Islet precursor cell (in vitro differentiated cells): ENCODE measurements at regions not wholly inside any gene's neighbourhood (a gene's known extent, or its start where the extent isn't known, plus 50 kb on each side); places are given as distances from the start of the nearest gene placed in this dataset.
"Not testable (repeated sequence)": the region's sequence is repeated elsewhere in the genome, so short reads cannot be mapped to it uniquely, and the experiment has no call there.

Experiments used
- DNase-seq: peaks from one replicate; pipeline ENCODE4 v3.0.0-alpha.2; 2018

- no peak for DNase-seq
Observed at GRCh38 chr18:41899535-41899934, 55.5 kb upstream of the PIK3C3 start.

DNA sequence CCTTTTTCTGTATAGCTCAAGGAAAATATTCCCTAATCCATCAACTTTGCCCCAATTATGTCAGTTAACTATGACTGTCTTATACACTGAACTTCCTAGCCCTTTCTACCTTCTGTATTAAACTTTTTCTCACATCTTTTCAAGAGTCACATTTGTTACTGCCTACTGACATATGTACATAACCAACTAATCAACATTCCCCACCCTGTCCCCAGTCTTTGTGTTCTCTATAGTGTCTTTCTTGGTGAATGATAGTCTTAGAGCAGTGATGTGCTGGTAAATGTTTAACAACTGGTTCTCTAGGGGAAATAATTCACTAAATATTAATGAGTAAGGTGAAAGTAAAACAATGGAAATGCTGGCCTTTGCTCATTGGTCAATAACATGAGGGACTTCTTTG, 61.6 kb upstream of the PIK3C3 start:
- DNase-seq, result no peak

DNA sequence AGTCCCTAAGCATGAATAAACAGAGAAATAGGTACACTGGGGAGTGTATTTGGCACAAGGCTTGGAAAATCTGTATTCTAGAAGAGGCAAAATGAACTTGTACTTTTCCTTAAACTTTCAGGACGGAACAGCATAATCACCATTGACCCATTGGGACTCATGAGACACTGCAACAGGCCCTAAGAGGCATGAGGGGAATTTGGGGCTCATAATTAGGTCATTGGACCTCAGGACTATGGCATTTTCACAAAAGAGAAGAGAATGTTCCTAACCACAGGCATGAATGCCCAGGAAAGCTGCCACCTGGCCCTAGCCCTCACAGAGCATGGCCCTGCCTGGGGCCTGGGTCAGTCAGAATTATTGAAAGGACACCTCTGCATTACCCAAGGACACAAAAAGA, 67.9 kb upstream of the PIK3C3 start:
- no peak for DNase-seq

DNA sequence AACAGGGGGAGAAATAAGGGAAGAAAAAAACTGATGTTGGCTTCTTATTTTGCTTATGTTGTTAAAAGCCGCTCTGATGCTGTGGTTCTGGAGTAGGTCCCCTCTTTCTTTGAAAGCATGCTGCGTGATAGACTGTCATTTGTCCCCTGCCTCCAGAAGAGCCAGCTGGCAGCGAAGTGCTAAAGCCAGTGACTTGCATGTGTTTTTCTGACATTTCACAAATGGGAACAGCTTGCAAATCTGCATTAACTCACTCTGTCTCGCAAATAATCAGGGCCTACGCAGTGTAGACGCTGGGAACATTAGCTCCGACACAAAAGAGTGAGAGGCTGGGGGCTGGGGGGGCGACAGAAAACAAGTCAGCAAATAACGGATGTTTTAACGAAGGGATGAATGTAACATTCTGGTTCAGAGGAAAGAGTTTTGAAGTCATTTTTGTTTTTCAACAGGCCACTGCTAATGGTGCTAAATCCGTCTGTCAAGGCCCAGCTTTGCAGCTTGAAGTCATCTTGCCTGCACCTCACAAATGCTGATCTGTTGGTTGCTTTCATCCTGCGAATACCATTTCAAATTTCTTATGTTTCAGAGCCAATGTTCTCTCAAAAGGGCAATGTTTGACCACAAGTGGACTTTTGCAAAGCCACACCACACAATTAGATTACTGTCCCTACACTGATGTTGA, 68.8 kb upstream of the PIK3C3 start:
- DNase-seq, result no peak

GRCh38 chr18:41881285-41881684, 73.7 kb upstream of the PIK3C3 start:
- DNase-seq, result no peak

- DNase-seq, result no peak
Observed at GRCh38 chr18:41879256-41879655, 75.8 kb upstream of the PIK3C3 start.

GRCh38 chr18:41875094-41875780, 79.8 kb upstream of the PIK3C3 start:
- no peak for DNase-seq

- DNase-seq, result no peak
Observed at GRCh38 chr18:41873730-41874129, 81.3 kb upstream of the PIK3C3 start.

GRCh38 chr18:41872206-41872605, 82.8 kb upstream of the PIK3C3 start:
- DNase-seq, result no peak

DNA sequence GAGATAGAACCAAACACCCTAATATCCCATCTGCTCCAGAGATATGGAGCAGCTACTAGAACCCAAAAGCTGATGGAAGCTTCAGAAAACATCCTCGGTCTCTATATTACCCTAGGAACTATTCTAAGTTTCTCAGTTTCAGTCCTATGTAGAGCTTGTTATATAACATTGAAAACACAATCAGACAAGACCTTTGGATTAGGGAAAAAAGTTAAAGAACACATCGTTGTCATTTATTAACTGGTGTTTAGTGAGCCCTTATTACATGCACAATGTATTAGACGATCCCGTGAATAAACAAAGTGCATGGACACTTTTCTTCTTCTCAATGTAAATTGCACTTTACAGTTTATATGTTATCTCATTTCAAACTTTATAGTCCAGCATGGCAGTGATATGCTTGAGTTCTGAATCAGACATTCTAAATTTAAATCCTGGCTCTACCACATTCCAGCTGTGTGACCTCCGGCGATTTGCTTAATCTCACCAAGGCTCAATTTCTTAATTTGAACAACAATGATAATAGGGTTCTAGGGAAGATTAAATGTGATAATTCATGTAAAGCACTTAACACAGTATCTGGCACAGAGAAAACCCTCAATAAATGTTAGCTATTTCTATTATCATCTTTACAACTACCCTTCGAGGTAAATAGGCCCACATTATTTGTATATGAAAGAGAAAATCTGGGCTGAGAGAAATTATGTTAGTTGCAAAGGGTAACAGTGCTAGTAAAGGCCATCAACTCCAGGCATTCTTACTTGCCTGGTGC, 83.6 kb upstream of the PIK3C3 start:
- DNase-seq, result no peak

GRCh38 chr18:41870817-41871216, 84.2 kb upstream of the PIK3C3 start:
- DNase-seq, result no peak

GRCh38 chr18:41870191-41870590, 84.8 kb upstream of the PIK3C3 start:
- DNase-seq, result no peak

- DNase-seq, result not testable (repeated sequence)
Observed at GRCh38 chr18:41865796-41866195, 89.2 kb upstream of the PIK3C3 start.

DNA sequence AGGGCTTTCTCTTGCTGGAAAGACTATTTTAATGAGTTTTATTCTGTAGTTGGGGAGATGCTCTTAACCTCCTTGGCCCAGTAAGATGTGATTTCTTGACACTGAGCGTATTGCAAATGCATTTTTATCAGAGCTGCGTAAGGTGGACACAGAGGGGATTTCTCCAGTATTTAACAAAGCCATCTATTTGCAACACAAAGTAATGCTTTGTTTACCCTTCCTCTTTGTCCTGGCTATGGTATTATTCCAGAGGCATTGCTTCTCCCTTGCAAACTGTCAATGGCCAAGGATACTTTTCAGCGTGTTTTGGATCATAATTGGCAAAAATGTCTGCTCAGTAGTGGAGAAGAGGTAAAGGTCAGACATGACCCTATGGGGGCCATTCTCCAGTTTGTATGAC, 90.8 kb upstream of the PIK3C3 start:
- no peak for DNase-seq

GRCh38 chr18:41862921-41863320, 92.1 kb upstream of the PIK3C3 start:
- no peak for DNase-seq

GRCh38 chr18:41860987-41861386, 94.0 kb upstream of the PIK3C3 start:
- DNase-seq, result no peak

GRCh38 chr18:41858761-41859555, 96.1 kb upstream of the PIK3C3 start:
- DNase-seq, result no peak

DNA sequence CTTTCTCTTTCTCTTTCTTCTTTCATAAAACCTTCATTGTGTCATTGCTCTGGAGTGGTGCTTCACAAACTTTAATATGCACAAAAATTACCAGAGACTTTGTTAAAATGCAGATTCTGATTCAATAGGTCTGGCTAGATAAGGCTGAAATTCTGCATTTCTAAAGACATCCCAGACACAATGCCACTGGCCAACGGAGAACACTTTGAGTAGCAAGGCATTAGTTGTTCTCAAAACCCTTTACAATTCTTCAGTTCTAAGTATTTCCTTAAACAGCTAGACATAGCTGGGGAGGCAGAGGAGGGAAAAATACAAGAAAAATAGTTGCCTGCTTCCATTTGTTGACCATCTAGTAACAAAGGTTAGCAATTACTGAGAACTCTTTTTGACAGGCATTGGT, 101.8 kb upstream of the PIK3C3 start:
- DNase-seq, result no peak

DNA sequence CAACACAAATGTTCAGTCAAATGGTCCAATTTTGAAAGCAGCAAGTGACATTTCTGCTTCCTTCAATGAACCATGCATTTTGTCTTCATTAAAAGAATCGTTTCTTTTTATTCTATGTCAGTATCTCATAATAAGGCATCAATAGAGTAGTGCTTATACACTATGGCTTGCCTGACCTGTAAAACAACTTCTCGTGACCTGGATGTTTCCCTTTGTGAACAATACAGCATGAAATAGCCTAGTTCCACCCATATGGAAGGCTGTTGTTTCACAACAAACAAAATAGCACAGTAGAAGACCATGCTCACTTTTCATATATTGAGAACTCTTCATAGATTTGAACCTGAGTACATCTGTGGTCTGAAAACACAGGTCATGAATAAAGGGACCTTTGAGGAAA, 104.3 kb upstream of the PIK3C3 start:
- DNase-seq, result no peak

- no peak for DNase-seq
Observed at GRCh38 chr18:41849632-41850031, 105.4 kb upstream of the PIK3C3 start.

DNA sequence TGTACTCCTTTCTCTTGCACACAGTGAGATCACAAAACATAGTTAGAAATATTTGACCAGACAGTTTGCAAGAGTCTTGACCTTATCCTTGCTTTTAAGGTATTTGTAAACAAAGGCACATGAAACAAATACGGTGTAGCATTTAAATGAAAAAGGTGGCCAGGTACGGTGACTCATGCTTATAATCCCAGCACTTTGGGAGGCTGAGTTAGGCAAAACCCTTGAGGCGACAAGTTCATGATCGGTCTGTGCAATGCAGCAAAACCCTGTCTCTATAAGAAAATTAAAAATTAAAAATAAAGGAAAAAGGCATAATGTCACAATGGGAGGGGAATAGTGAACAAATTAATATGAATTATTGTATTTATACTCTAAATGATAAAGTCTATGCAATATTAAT, 109.5 kb upstream of the PIK3C3 start:
- DNase-seq, result no peak

DNA sequence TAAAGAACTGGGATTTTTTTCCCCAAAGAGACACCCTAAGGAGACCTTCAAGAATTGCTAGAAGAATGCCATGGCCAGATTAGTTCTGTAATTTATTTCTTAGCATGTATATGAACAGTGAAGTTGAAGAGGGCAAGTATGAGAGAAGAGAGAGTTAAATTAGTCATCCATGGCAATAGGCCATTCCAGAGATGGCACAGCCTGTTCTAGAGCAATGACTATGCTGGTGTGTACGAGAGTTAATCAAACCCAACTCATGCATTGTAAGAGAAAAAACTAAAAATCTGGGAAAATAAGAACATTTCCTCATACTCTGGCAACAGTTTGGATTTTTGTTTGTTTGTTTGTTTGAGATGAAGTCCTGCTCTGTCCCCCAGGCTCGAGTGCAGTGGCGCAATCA, 112.1 kb upstream of the PIK3C3 start:
- DNase-seq, result no peak
